GM19023 (cell line): ENCODE measurements at regions not wholly inside any gene's neighbourhood (a gene's known extent, or its start where the extent isn't known, plus 50 kb on each side); places are given as distances from the start of the nearest gene placed in this dataset.

Experiments
- ATAC-seq: cut with Tn5 transposase; IDR thresholded peaks from one replicate; pipeline ENCODE4 v1.9.1; 2021; ENCODE audit warnings: mild to moderate bottlenecking, moderate library complexity; ENCODE audit not compliant: unreplicated experiment

GRCh38 chr3:73772076-73772886 lies 147.5 kb upstream of the PDZRN3 start:
- no peak for ATAC-seq

- no peak for ATAC-seq
These were observed 144.0 kb upstream of the PDZRN3 start for GRCh38 chr3:73768524-73769308.

GRCh38 chr3:73766599-73767381 lies 142.0 kb upstream of the PDZRN3 start:
- ATAC-seq = no peak

GRCh38 chr3:73765878-73766545 lies 141.3 kb upstream of the PDZRN3 start:
- ATAC-seq = no peak

- ATAC-seq = no peak
These were observed 138.1 kb upstream of the PDZRN3 start for GRCh38 chr3:73762855-73763254.

GRCh38 chr3:73759297-73759711 lies 134.6 kb upstream of the PDZRN3 start:
- ATAC-seq = no peak

- no peak for ATAC-seq
These were observed 132.8 kb upstream of the PDZRN3 start for GRCh38 chr3:73757536-73757935.

- no peak for ATAC-seq
These were observed 129.2 kb upstream of the PDZRN3 start for GRCh38 chr3:73753985-73754384.

- no peak for ATAC-seq
These were observed 127.6 kb upstream of the PDZRN3 start for GRCh38 chr3:73752338-73752737.

GRCh38 chr3:73746623-73747022 lies 121.9 kb upstream of the PDZRN3 start:
- no peak for ATAC-seq

GRCh38 chr3:73745526-73746191 lies 120.9 kb upstream of the PDZRN3 start:
- ATAC-seq = no peak

GRCh38 chr3:73743551-73743950 lies 118.8 kb upstream of the PDZRN3 start:
- no peak for ATAC-seq

- ATAC-seq = no peak
These were observed 115.2 kb upstream of the PDZRN3 start for GRCh38 chr3:73739791-73740453.

GRCh38 chr3:73738711-73739110 lies 114.0 kb upstream of the PDZRN3 start:
- no peak for ATAC-seq

- no peak for ATAC-seq
These were observed 109.7 kb upstream of the PDZRN3 start for GRCh38 chr3:73734211-73735089.

GRCh38 chr3:73733746-73734145 lies 109.0 kb upstream of the PDZRN3 start:
- ATAC-seq = no peak

GRCh38 chr3:73729969-73730440 lies 105.3 kb upstream of the PDZRN3 start:
- ATAC-seq = no peak

GRCh38 chr3:73727854-73728253 lies 103.1 kb upstream of the PDZRN3 start:
- ATAC-seq = no peak
